OCI-LY7 (cell line): ENCODE measurements at regions not wholly inside any gene's neighbourhood (a gene's known extent, or its start where the extent isn't known, plus 50 kb on each side); places are given as distances from the start of the nearest gene placed in this dataset.

Experiments used
- BruUV-seq: library from RNA; stranded (reverse); fragments of 400-500 nt; replicated peaks from 2 replicates; lab custom pipeline; 2021; lab: Mats Ljungman, UMichigan
- CTCF ChIA-PET: fragments of 300-600 bp; sonication (Branson Sonifier 250); formaldehyde crosslinking; loops from one replicate; lab custom pipeline; 2022; ENCODE audit warnings: antibody characterized with exemption; ENCODE audit not compliant: unreplicated experiment; lab: Charles Lee
- POLR2A ChIA-PET: fragments of 300-600 bp; sonication (Branson Sonifier 250); formaldehyde crosslinking; loops from one replicate; lab custom pipeline; 2022; ENCODE audit warnings: antibody characterized with exemption; lab: Charles Lee
- DNase-seq: peaks from one replicate; pipeline ENCODE4 v3.0.0-alpha.2; 2015; ENCODE audit warnings: low spot score
- H2AFZ ChIP-seq: fragments of 200-600 bp; sonication (generic), shearing (Covaris generic); 2 replicates; pipeline ENCODE4 v1.6.1; 2014; ENCODE audit warnings: mild to moderate bottlenecking, antibody characterized with exemption, low read length, moderate library complexity
- H3K27ac ChIP-seq: fragments of 200-600 bp; sonication (generic); 2 replicates; pipeline ENCODE4 v1.5.1; 2014; ENCODE audit warnings: mixed run types, low read depth, mild to moderate bottlenecking, moderate library complexity, low read length, inconsistent platforms; ENCODE audit not compliant: poor library complexity, severe bottlenecking
- H3K36me3 ChIP-seq: fragments of 200-600 bp; sonication (generic); 2 replicates; pipeline ENCODE4 v1.6.1; 2014; ENCODE audit warnings: mild to moderate bottlenecking, antibody characterized with exemption, low read length, moderate library complexity, mixed read lengths; ENCODE audit not compliant: insufficient read depth
- H3K4me1 ChIP-seq: fragments of 200-600 bp; sonication (generic); 2 replicates; pipeline ENCODE4 v1.5.1; 2014; ENCODE audit warnings: mild to moderate bottlenecking, low read length; ENCODE audit not compliant: insufficient read depth, poor library complexity, severe bottlenecking
- H3K4me2 ChIP-seq: fragments of 200-600 bp; sonication (generic); 2 replicates; pipeline ENCODE4 v1.6.1; 2014; ENCODE audit warnings: mild to moderate bottlenecking, low read length
- H3K4me3 ChIP-seq: fragments of 200-600 bp; sonication (generic); 2 replicates; pipeline ENCODE4 v1.5.1; 2014; ENCODE audit warnings: mild to moderate bottlenecking, low read depth, low read length; ENCODE audit not compliant: poor library complexity, severe bottlenecking
- H3K79me2 ChIP-seq: fragments of 200-600 bp; sonication (generic); 2 replicates; pipeline ENCODE4 v1.6.1; 2016; ENCODE audit warnings: low read depth, mild to moderate bottlenecking, low read length, moderate library complexity, mixed read lengths; ENCODE audit not compliant: insufficient read depth
- H3K9me2 ChIP-seq: fragments of 200-600 bp; sonication (generic); 2 replicates; pipeline ENCODE4 v1.6.1; 2016; ENCODE audit warnings: mild to moderate bottlenecking, low read length, mixed read lengths; ENCODE audit not compliant: insufficient read depth
- H3K9me3 ChIP-seq: fragments of 200-600 bp; sonication (generic); 2 replicates; pipeline ENCODE4 v1.6.1; 2014; ENCODE audit warnings: mild to moderate bottlenecking, mixed run types, low read length, mixed read lengths
- H4K20me1 ChIP-seq: fragments of 200-600 bp; sonication (generic); 2 replicates; pipeline ENCODE4 v1.6.1; 2014; ENCODE audit warnings: mild to moderate bottlenecking, antibody characterized with exemption, low read length, moderate library complexity, mixed read lengths; ENCODE audit not compliant: insufficient read depth
- EZH2phosphoT487 ChIP-seq: fragments of 200-600 bp; sonication (generic); IDR thresholded peaks from 2 replicates; pipeline ENCODE4 v1.6.1; 2018; ENCODE audit warnings: low read depth, borderline replicate concordance, mild to moderate bottlenecking, mixed run types, antibody characterized with exemption, low read length, moderate library complexity, mixed read lengths
- intact Hi-C: fragments of 100-400 bp; cut with micrococcal nuclease; formaldehyde crosslinking; loops from one replicate; pipeline ENCODE4 v1.10.0; 2022; ENCODE audit not compliant: unreplicated experiment
- TF ChIP-seq, protein P1 (sequence below): fragments of 200-600 bp; sonication (generic); conservative IDR thresholded peaks from 2 replicates; pipeline ENCODE4 v1.5.1; 2014; ENCODE audit warnings: mild to moderate bottlenecking, antibody characterized with exemption, low read length, moderate library complexity, mixed read lengths

DNA sequence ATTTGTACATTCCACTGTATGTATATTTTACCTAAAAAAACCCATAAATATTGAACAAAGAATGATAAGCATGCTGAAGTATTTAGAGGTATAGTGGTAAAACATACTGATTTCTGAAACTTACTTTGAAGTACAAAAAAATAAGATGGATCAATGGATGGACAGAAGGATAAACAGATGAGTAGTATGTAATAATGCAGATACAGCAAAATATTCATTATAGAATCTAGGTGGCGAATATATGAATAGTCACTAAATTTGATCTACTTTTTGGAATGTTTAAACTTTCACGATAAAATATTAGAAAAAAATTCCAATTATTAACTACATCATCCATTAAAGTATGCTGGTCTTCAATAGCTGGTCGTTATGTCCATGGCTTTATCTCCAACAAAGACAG, 51.9 kb upstream of the GNB4 start:
- Histone ChIP-seq H3K79me2 (no peaks in the 10 kb centered on the region), H3K4me3 (no peak overlapping the region), H3K4me2 (no peak overlapping the region), H3K9me3 (no peaks in the 10 kb centered on the region), H3K27ac (no peak overlapping the region), H3K4me1 (no peaks in the 10 kb centered on the region), H3K9me2 (no peaks in the 10 kb centered on the region), H4K20me1 (no peaks in the 10 kb centered on the region), H3K36me3 (no peaks in the 10 kb centered on the region), H2AFZ (no peak overlapping the region)
- TF ChIP-seq, protein P1, sequence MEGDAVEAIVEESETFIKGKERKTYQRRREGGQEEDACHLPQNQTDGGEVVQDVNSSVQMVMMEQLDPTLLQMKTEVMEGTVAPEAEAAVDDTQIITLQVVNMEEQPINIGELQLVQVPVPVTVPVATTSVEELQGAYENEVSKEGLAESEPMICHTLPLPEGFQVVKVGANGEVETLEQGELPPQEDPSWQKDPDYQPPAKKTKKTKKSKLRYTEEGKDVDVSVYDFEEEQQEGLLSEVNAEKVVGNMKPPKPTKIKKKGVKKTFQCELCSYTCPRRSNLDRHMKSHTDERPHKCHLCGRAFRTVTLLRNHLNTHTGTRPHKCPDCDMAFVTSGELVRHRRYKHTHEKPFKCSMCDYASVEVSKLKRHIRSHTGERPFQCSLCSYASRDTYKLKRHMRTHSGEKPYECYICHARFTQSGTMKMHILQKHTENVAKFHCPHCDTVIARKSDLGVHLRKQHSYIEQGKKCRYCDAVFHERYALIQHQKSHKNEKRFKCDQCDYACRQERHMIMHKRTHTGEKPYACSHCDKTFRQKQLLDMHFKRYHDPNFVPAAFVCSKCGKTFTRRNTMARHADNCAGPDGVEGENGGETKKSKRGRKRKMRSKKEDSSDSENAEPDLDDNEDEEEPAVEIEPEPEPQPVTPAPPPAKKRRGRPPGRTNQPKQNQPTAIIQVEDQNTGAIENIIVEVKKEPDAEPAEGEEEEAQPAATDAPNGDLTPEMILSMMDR, result no peak
- TF ChIP-seq EZH2phosphoT487, result no peak
- no peak for DNase-seq
- ChIA-PET CTCF (no interaction called here), POLR2A (interaction anchor here (1.3 kb wide), 1 partner anchor 17 kb away, joined by 4 read pairs; no protein-coding TSS in a partner anchor)
- BruUV-seq, result no TSS peak
- intact Hi-C loops, result no loop called here

DNA sequence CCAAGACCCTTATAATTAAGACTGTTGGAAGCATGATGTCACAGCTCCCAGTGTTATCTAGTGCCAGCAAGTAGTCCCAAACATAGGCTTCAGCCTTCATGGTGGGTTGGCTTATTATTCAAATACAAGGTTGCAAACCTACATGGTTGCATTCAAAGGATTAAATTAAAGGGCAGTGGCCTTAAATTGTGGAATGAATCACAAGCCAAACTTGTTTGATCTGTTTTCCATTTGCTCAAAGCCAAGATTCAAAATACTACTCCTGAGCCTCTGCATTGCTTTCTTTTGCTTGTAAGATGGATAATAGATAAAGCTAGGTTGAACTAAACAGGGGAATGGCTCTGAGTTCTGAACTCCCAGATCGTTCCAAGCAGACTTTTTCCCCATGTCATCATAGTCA, 52.4 kb upstream of the GNB4 start:
- ChIA-PET POLR2A (interaction anchor here (0.8 to 1.3 kb wide), 2 partner anchors 10 to 18 kb away, joined by 3 to 4 read pairs; no protein-coding TSS in a partner anchor), CTCF (no interaction called here)
- intact Hi-C loops, result no loop called here
- Histone ChIP-seq H4K20me1 (no peaks in the 10 kb centered on the region), H3K27ac (no peak overlapping the region), H3K4me2 (no peak overlapping the region), H2AFZ (no peak overlapping the region), H3K9me3 (no peaks in the 10 kb centered on the region), H3K36me3 (no peaks in the 10 kb centered on the region), H3K9me2 (no peaks in the 10 kb centered on the region), H3K4me1 (no peaks in the 10 kb centered on the region), H3K4me3 (no peak overlapping the region), H3K79me2 (no peaks in the 10 kb centered on the region)
- TF ChIP-seq, protein P1, result no peak
- no peak for TF ChIP-seq EZH2phosphoT487
- BruUV-seq, result no TSS peak
- DNase-seq, result no peak

DNA sequence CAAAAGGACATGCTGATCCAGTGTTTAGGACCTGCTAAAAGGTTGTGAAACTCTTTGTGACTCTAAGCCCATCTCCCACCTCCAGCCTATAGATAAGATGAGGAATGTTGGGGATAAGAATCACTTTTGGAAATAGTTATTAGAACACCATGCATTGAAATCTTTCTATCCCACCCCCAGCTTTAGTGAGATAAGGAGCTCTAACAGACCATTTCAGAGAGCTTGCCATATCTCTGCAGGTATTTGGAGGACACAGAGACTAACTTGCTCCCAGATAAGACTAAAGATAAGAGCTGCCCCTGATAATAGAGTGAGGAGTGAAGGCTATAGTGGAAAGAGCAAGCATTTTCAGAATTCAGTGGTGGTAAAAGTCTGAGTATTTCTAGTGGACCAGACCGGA, 53.1 kb upstream of the GNB4 start:
- intact Hi-C loops, result no loop called here
- no peaks in the 10 kb centered on the region for H4K20me1 ChIP-seq
- no peak overlapping the region for H3K4me2 ChIP-seq
- H3K36me3 ChIP-seq, result no peaks in the 10 kb centered on the region
- TF ChIP-seq EZH2phosphoT487, result no peak
- TF ChIP-seq, protein P1, result no peak
- POLR2A ChIA-PET, result interaction anchor here (0.8 to 1.5 kb wide), 3 partner anchors 11 to 18 kb away, joined by 3 to 4 read pairs (median 3); no protein-coding TSS in a partner anchor
- H3K9me3 ChIP-seq, result no peaks in the 10 kb centered on the region
- no peak for DNase-seq
- H3K27ac ChIP-seq, result no peak overlapping the region
- no peak overlapping the region for H3K4me3 ChIP-seq
- CTCF ChIA-PET, result no interaction called here
- H3K9me2 ChIP-seq, result no peaks in the 10 kb centered on the region
- H2AFZ ChIP-seq, result no peak overlapping the region
- BruUV-seq, result no TSS peak
- no peaks in the 10 kb centered on the region for H3K79me2 ChIP-seq
- no peaks in the 10 kb centered on the region for H3K4me1 ChIP-seq
